Retinal pigment epithelial cell (primary cell): ENCODE measurements at regions not wholly inside any gene's neighbourhood (a gene's known extent, or its start where the extent isn't known, plus 50 kb on each side); places are given as distances from the start of the nearest gene placed in this dataset.

Experiments used
- DNase-seq: peaks from one replicate; pipeline ENCODE4 v3.0.0-alpha.2; 2010; ENCODE audit warnings: low read depth
- H3K4me3 ChIP-seq: 2 replicates; pipeline ENCODE4 v1.5.1; 2011; ENCODE audit warnings: mild to moderate bottlenecking, low read length, control low read depth, moderate library complexity
- CTCF ChIP-seq: conservative IDR thresholded peaks from 2 replicates; pipeline ENCODE4 v1.5.1; 2011; ENCODE audit warnings: low read depth, low read length, control low read depth, inconsistent platforms

DNA sequence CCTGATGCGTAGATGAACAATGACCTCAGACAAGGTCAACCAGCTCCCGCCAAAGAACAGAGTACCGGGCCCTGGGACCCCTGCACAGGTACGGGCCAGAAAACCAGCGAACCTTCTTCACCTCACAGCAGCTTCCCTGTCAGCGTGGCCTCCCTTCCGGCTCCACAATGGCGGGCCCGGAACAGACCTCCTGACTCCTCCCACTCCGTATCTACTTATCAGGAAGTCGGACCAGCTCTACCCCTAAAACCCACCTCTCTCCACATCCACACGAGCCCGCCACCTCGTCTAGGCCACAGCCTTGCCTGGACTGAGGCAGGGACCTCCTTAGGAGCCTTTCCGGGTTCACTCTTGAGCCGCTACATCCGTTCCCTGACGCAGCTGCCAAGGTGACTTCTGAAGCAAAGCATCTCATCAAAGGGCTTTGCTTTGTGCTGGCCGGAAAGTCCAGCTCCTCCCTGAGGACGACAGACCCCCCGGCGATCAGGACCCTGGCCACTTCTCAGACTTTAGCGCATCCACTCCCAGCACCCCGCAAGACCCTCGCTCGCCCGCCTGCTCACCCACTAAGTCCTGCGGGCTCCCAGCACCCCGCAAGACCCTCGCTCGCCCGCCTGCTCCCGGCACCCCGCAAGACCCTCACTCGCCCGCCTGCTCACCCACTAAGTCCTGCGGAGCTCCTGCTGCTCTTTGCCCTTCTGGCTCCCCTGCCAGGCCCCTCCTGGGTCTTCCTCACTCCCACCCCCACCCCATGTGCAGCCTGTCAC, 308.3 kb upstream of the FOXQ1 start:
- no peak for DNase-seq
- no peak for TF ChIP-seq CTCF
- H3K4me3 ChIP-seq: no peak overlapping the region

GRCh38 chr6:1002989-1003388, 308.9 kb upstream of the FOXQ1 start:
- DNase-seq: no peak
- TF ChIP-seq CTCF: no peak
- H3K4me3 ChIP-seq: no peak overlapping the region

DNA sequence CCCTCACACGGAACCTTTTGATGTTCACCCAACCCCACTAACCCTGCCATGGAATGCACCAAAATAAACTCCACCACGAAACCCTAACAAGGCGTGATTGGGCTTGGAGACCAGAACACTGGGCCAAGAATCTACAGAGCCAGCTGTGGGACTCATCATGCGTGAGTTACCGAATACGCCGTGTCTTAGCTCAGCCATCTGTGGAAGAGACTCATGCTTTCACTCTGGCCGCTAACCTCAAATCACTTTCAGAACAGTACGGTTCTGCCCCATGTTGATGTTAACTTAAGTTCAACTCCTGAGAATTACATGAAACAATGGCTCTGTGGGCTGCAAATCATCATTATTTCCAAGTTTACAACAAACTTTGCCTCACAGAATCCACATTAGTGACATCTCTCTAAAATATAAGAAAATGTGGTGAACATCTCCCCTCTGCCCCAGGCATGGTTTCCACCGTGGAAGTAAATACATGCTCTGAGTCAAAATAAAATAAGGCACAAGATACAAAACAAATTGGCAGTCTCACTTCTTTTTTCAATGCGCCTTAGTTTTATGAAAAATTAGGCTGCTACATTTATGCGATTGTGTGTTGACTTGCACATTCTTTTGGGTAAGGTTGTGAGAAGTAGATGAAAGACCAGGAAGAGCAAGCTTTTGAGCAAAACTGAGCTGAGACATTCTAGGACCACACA, 308.9 kb upstream of the EXOC2 start:
- no peak for TF ChIP-seq CTCF
- no peak overlapping the region for H3K4me3 ChIP-seq
- DNase-seq: no peak

DNA sequence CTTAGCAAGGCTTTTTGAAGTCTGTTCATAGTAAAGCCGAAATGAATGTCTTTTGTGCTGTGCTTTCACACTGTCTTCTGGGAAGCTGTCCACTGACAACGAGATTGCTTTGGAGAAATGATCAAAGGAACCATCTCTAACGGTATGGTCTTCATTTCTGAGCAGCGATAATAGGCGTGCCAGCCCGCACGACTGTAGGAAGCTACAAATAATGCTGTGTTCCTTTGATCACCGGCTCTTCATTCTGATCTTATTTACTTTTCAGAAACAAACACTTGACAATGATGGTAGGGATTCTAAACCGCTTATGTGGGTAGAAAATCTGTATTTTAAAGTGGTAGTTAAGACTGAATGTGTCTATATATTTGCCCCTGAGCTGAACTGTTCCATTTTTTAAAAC, 306.6 kb upstream of the EXOC2 start:
- no peak for TF ChIP-seq CTCF
- no peak for DNase-seq
- H3K4me3 ChIP-seq: no peak overlapping the region

GRCh38 chr6:998551-998950, 305.6 kb upstream of the EXOC2 start:
- H3K4me3 ChIP-seq: no peak overlapping the region
- no peak for TF ChIP-seq CTCF
- DNase-seq: no peak

- H3K4me3 ChIP-seq: no peak overlapping the region
- DNase-seq: peak; percentile 39
- no peak for TF ChIP-seq CTCF
These were observed 303.4 kb upstream of the EXOC2 start for GRCh38 chr6:996271-996852.
